ENCODE measurements at regions not wholly inside any gene's neighbourhood (a gene's known extent, or its start where the extent isn't known, plus 50 kb on each side); places are given as distances from the start of the nearest gene placed in this dataset.

DNA sequence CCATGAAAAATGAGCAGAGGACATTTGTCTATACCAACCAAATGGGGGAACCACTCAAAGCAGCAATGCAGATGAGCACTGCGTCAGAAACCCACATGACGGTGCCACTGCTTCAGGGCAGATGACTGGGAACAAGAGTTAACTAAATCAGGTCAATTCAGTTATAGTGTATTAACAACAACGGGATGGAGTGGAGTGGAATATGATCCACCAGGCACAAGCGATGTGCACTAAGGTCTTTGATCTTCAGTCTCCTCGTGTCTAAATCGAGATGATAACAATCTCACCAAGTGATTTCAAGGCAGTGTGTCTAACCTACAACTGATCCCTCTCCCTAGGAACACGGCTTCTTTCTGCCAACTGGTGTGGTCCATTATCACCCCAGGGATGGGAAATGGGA is 269.0 kb downstream of the RAD51AP2 start:
- TF ChIP-seq SIN3A (IDR thresholded peaks at IDR 0.05; ENCODE audit: borderline replicate concordance, insufficient read depth, low read depth, low read length) (no peak), CTCF (IDR thresholded peaks at IDR 0.05) (no peak)

GRCh38 chr2:17245906-17246305 is 272.3 kb downstream of the RAD51AP2 start:
- BruUV-seq (replicated peaks): no TSS peak
- DNase-seq (ENCODE audit: low read depth, low spot score): no peak
- intact Hi-C loops (cut with micrococcal nuclease; ENCODE audit: unreplicated experiment): no loop called here
- ChIA-PET CTCF (no interaction called here), POLR2A (interaction anchor here (0.6 kb wide), 1 partner anchor 64 kb away, joined by 3 read pairs; no protein-coding TSS in a partner anchor)
- in situ Hi-C loops (cut with HindIII; ENCODE audit: low pct_unique_long_range_greater_than_20kb, low sequenced_read_pairs): no loop called here
- Histone ChIP-seq H3K4me1 (ENCODE audit: control insufficient read depth, insufficient read depth, low read length) (no peaks in the 10 kb centered on the region), H3K27me3 (ENCODE audit: control insufficient read depth, insufficient read depth, low read length) (no peaks in the 10 kb centered on the region), H3K27ac (ENCODE audit: low read length) (no peak overlapping the region), H3K9me3 (ENCODE audit: control insufficient read depth, insufficient read depth, low read depth, low read length) (peaks cover 2% of the 10 kb centered on the region; the same call in 1 of the 2 replicates), H3K36me3 (ENCODE audit: control insufficient read depth, insufficient read depth, low read length) (no peaks in the 10 kb centered on the region), H3K4me3 (ENCODE audit: low read depth in 2 of 2, low read length in 2 of 2) (no peak overlapping the region)
- TF ChIP-seq CTCF (IDR thresholded peaks at IDR 0.05) (no peak), POLR2AphosphoS5 (IDR thresholded peaks at IDR 0.05; ENCODE audit: low read depth, low read length) (no peak), TCF7L2 (IDR thresholded peaks at IDR 0.05; ENCODE audit: low read depth, low read length) (no peak), SIN3A (IDR thresholded peaks at IDR 0.05; ENCODE audit: borderline replicate concordance, insufficient read depth, low read depth, low read length) (no peak)
- TF ChIP-seq, protein P1, sequence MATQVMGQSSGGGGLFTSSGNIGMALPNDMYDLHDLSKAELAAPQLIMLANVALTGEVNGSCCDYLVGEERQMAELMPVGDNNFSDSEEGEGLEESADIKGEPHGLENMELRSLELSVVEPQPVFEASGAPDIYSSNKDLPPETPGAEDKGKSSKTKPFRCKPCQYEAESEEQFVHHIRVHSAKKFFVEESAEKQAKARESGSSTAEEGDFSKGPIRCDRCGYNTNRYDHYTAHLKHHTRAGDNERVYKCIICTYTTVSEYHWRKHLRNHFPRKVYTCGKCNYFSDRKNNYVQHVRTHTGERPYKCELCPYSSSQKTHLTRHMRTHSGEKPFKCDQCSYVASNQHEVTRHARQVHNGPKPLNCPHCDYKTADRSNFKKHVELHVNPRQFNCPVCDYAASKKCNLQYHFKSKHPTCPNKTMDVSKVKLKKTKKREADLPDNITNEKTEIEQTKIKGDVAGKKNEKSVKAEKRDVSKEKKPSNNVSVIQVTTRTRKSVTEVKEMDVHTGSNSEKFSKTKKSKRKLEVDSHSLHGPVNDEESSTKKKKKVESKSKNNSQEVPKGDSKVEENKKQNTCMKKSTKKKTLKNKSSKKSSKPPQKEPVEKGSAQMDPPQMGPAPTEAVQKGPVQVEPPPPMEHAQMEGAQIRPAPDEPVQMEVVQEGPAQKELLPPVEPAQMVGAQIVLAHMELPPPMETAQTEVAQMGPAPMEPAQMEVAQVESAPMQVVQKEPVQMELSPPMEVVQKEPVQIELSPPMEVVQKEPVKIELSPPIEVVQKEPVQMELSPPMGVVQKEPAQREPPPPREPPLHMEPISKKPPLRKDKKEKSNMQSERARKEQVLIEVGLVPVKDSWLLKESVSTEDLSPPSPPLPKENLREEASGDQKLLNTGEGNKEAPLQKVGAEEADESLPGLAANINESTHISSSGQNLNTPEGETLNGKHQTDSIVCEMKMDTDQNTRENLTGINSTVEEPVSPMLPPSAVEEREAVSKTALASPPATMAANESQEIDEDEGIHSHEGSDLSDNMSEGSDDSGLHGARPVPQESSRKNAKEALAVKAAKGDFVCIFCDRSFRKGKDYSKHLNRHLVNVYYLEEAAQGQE (IDR thresholded peaks at IDR 0.05; ENCODE audit: insufficient read depth in 1 of 2, low read depth in 2 of 2, low read length in 1 of 2): no peak
- no peak for ATAC-seq

More for the DNA sequence above, 269.0 kb downstream of the RAD51AP2 start:
- ChIA-PET CTCF (no interaction called here), POLR2A (no interaction called here)
- Histone ChIP-seq H3K4me3 (ENCODE audit: low read depth in 2 of 2, low read length in 2 of 2) (no peak overlapping the region), H3K27me3 (ENCODE audit: control insufficient read depth, insufficient read depth, low read length) (no peaks in the 10 kb centered on the region), H3K9me3 (ENCODE audit: control insufficient read depth, insufficient read depth, low read depth, low read length) (peaks cover 2% of the 10 kb centered on the region; the same call in 1 of the 2 replicates), H3K27ac (ENCODE audit: low read length) (no peak overlapping the region), H3K36me3 (ENCODE audit: control insufficient read depth, insufficient read depth, low read length) (no peaks in the 10 kb centered on the region), H3K4me1 (ENCODE audit: control insufficient read depth, insufficient read depth, low read length) (no peaks in the 10 kb centered on the region)
- BruUV-seq (replicated peaks): no TSS peak
- ATAC-seq: no peak
- no peak for DNase-seq (ENCODE audit: low read depth, low spot score)
- in situ Hi-C loops (cut with HindIII; ENCODE audit: low pct_unique_long_range_greater_than_20kb, low sequenced_read_pairs): no loop called here
- intact Hi-C loops (cut with micrococcal nuclease; ENCODE audit: unreplicated experiment): no loop called here

Measured in Panc1 (cell line).